GM23248 (cell line): ENCODE measurements at regions not wholly inside any gene's neighbourhood (a gene's known extent, or its start where the extent isn't known, plus 50 kb on each side); places are given as distances from the start of the nearest gene placed in this dataset.

ENCODE experiments used
- DNase-seq: peaks from one replicate; pipeline ENCODE4 v3.0.0-alpha.2; 2015
- H2AFZ ChIP-seq: fragments of 200-600 bp; sonication (generic); 2 replicates; pipeline ENCODE4 v1.6.1; 2016; ENCODE audit warnings: antibody characterized with exemption
- H3F3A ChIP-seq: fragments of 200-600 bp; sonication (generic); 2 replicates; pipeline ENCODE4 v1.6.1; 2016; ENCODE audit warnings: mild to moderate bottlenecking, antibody characterized with exemption, mixed run types; ENCODE audit not compliant: insufficient read depth
- H3K27ac ChIP-seq: fragments of 200-600 bp; sonication (generic); 2 replicates; pipeline ENCODE4 v1.5.1; 2016; ENCODE audit warnings: mild to moderate bottlenecking
- H3K27me3 ChIP-seq: fragments of 200-600 bp; sonication (generic); replicated peaks from 2 replicates; pipeline ENCODE4 v1.6.1; 2016; ENCODE audit warnings: mild to moderate bottlenecking; ENCODE audit not compliant: insufficient read depth
- H3K36me3 ChIP-seq: fragments of 200-600 bp; sonication (generic); 2 replicates; pipeline ENCODE4 v1.6.1; 2016; ENCODE audit warnings: low read depth, mild to moderate bottlenecking
- H3K4me1 ChIP-seq: fragments of 200-600 bp; sonication (generic); 2 replicates; pipeline ENCODE4 v1.6.1; 2016; ENCODE audit warnings: mild to moderate bottlenecking; ENCODE audit not compliant: insufficient read depth
- H3K4me2 ChIP-seq: fragments of 200-600 bp; sonication (generic); one replicate; pipeline ENCODE4 v1.6.1; 2016; ENCODE audit warnings: mild to moderate bottlenecking; ENCODE audit not compliant: unreplicated experiment
- H3K4me3 ChIP-seq: fragments of 200-600 bp; sonication (generic); 2 replicates; pipeline ENCODE4 v1.5.1; 2016; ENCODE audit warnings: mild to moderate bottlenecking
- H3K79me2 ChIP-seq: fragments of 200-600 bp; sonication (generic); 2 replicates; pipeline ENCODE4 v1.6.1; 2016; ENCODE audit warnings: mild to moderate bottlenecking; ENCODE audit not compliant: insufficient read depth
- H3K9ac ChIP-seq: fragments of 200-600 bp; sonication (generic); 2 replicates; pipeline ENCODE4 v1.6.1; 2016; ENCODE audit warnings: mild to moderate bottlenecking
- H3K9me2 ChIP-seq: fragments of 200-600 bp; sonication (generic); 2 replicates; pipeline ENCODE4 v1.6.1; 2016; ENCODE audit warnings: mixed run types, mild to moderate bottlenecking, moderate library complexity; ENCODE audit not compliant: insufficient read depth
- H3K9me3 ChIP-seq: fragments of 200-600 bp; sonication (generic); one replicate; pipeline ENCODE4 v1.6.1; 2017; ENCODE audit warnings: low read depth
- H4K20me1 ChIP-seq: fragments of 200-600 bp; sonication (generic); 2 replicates; pipeline ENCODE4 v1.6.0; 2016; ENCODE audit not compliant: insufficient read depth
- EZH2 ChIP-seq: fragments of 200-600 bp; sonication (generic); IDR thresholded peaks from 2 replicates; pipeline ENCODE4 v1.6.1; 2018; ENCODE audit warnings: antibody characterized with exemption, mild to moderate bottlenecking; ENCODE audit not compliant: insufficient read depth, poor library complexity, severe bottlenecking
- EZH2phosphoT487 ChIP-seq: fragments of 200-600 bp; sonication (generic); IDR thresholded peaks from 2 replicates; pipeline ENCODE4 v1.6.1; 2018; ENCODE audit warnings: antibody characterized with exemption, moderate library complexity, mild to moderate bottlenecking, low read depth; ENCODE audit not compliant: insufficient read depth
- WGBS, 2 experiments: methylation state at CpG; one replicate each; pipeline ENCODE4 v1.1.6; 2015 to 2017; ENCODE audit warnings: low lambda C conversion rate in 2 of 2, low coverage in 1 of 2; ENCODE audit errors: missing lambda C conversion rate in 2 of 2; 5-methylcytosine and 5-hydroxymethylcytosine counted together
- in situ Hi-C: fragments of 300-500 bp; cut with MboI; formaldehyde crosslinking; loops from 2 replicates; pipeline ENCODE4 v1.15.0; 2020

GRCh38 chr3:115275896-115276295, 128.8 kb upstream of the ZBTB20 start:
- in situ Hi-C loops = no loop called here
- Histone ChIP-seq H3K4me1 (peaks cover 33% of the 10 kb centered on the region), H3K27me3 (no peaks in the 10 kb centered on the region), H4K20me1 (no peaks in the 10 kb centered on the region), H3K4me3 (no peak overlapping the region), H2AFZ (peak overlapping the region; percentile 5; the same call in 1 of the 2 replicates), H3K4me2 (no peak overlapping the region), H3K9ac (no peak overlapping the region), H3K9me3 (no peaks in the 10 kb centered on the region), H3F3A (peaks cover 9% of the 10 kb centered on the region), H3K27ac (no peak overlapping the region), H3K9me2 (no peaks in the 10 kb centered on the region), H3K36me3 (no peaks in the 10 kb centered on the region), H3K79me2 (no peaks in the 10 kb centered on the region)
- 11 to 13% methylated on average over 1 of the region's 1 CpG for WGBS, 2 experiments
- no peak for TF ChIP-seq EZH2
- TF ChIP-seq EZH2phosphoT487 = no peak
- peak; percentile 70 for DNase-seq

GRCh38 chr3:115279939-115280338, 132.9 kb upstream of the ZBTB20 start:
- in situ Hi-C loops = no loop called here
- WGBS, 2 experiments = 56 to 59% methylated on average over 1 of the region's 1 CpG
- peak overlapping the region; percentile 88 for H3K27ac ChIP-seq
- H3K27me3 ChIP-seq = no peaks in the 10 kb centered on the region
- no peaks in the 10 kb centered on the region for H3K9me3 ChIP-seq
- peak overlapping the region; percentile 69 for H3K4me2 ChIP-seq
- TF ChIP-seq EZH2phosphoT487 (no peak), EZH2 (no peak)
- H3K9ac ChIP-seq = peak overlapping the region; percentile 58
- peaks cover 39% of the 10 kb centered on the region for H3K4me1 ChIP-seq
- H3K4me3 ChIP-seq = peak overlapping the region; percentile 17; the same call in 1 of the 2 replicates
- H2AFZ ChIP-seq = peak overlapping the region; percentile 49
- H4K20me1 ChIP-seq = no peaks in the 10 kb centered on the region
- no peaks in the 10 kb centered on the region for H3K79me2 ChIP-seq
- peaks cover 18% of the 10 kb centered on the region for H3F3A ChIP-seq
- peak; percentile 88 for DNase-seq
- no peaks in the 10 kb centered on the region for H3K36me3 ChIP-seq
- H3K9me2 ChIP-seq = no peaks in the 10 kb centered on the region

- H3K9ac ChIP-seq = peak overlapping the region; percentile 58
- H3K36me3 ChIP-seq = no peaks in the 10 kb centered on the region
Observed at GRCh38 chr3:115280506-115280905, 133.4 kb upstream of the ZBTB20 start.

GRCh38 chr3:115281697-115282675, 134.9 kb upstream of the ZBTB20 start:
- no peaks in the 10 kb centered on the region for H3K36me3 ChIP-seq
- H3K4me3 ChIP-seq = no peak overlapping the region
- no peaks in the 10 kb centered on the region for H3K9me2 ChIP-seq
- H3K27me3 ChIP-seq = no peaks in the 10 kb centered on the region
- H4K20me1 ChIP-seq = no peaks in the 10 kb centered on the region
- H3K9me3 ChIP-seq = no peaks in the 10 kb centered on the region
- H2AFZ ChIP-seq = no peak overlapping the region
- peaks cover 18% of the 10 kb centered on the region for H3F3A ChIP-seq
- peak; percentile 41 for DNase-seq
- H3K4me2 ChIP-seq = no peak overlapping the region
- no peaks in the 10 kb centered on the region for H3K79me2 ChIP-seq
- 77% methylated on average over 4 of the region's 4 CpGs for WGBS, 2 experiments
- TF ChIP-seq EZH2phosphoT487 (no peak), EZH2 (no peak)
- H3K9ac ChIP-seq = no peak overlapping the region
- H3K27ac ChIP-seq = no peak overlapping the region
- H3K4me1 ChIP-seq = peaks cover 32% of the 10 kb centered on the region
- in situ Hi-C loops = no loop called here

More at GRCh38 chr3:115280506-115280905, 133.4 kb upstream of the ZBTB20 start:
- Histone ChIP-seq H4K20me1 (no peaks in the 10 kb centered on the region), H3K4me2 (peak overlapping the region; percentile 69), H3K4me1 (peaks cover 39% of the 10 kb centered on the region), H3K27ac (peak overlapping the region; percentile 88), H3K4me3 (0 out of 2 replicates have a peak overlapping the region, but pooled peaks have one; percentile 17), H3K27me3 (no peaks in the 10 kb centered on the region), H3F3A (peaks cover 18% of the 10 kb centered on the region), H2AFZ (peak overlapping the region; percentile 49), H3K9me3 (no peaks in the 10 kb centered on the region), H3K9me2 (no peaks in the 10 kb centered on the region), H3K79me2 (no peaks in the 10 kb centered on the region)
- DNase-seq = peak; percentile 33
- no peak for TF ChIP-seq EZH2phosphoT487
- no peak for TF ChIP-seq EZH2
- in situ Hi-C loops = no loop called here
- WGBS, 2 experiments = 56 to 63% methylated on average over 3 of the region's 3 CpGs
